ENCODE measurements at regions not wholly inside any gene's neighbourhood (a gene's known extent, or its start where the extent isn't known, plus 50 kb on each side); places are given as distances from the start of the nearest gene placed in this dataset.

DNA sequence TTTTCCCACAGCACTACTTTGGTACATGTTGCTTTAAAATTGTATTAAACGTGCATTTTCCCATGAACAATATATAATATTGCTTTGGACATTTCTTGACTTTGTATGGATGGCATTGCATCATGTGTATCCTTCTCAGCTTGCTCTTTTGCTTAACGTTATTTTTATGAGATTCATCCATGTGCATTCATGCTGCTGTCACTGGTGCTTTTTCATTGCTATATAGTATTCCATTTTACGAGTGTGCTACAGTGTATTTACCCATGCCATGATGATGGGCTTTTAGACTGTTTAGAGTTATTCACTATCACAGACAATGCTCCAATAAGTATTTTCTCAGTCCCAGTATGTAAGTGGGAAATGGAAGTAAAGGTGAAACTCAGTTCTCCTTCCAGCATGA, 195.2 kb upstream of the COX10 start:
- TF ChIP-seq MAX (IDR thresholded peaks at IDR 0.05) (no peak), EGR1 (IDR thresholded peaks at IDR 0.05) (no peak), EP300 (IDR thresholded peaks at IDR 0.05; ENCODE audit: borderline replicate concordance) (no peak), CREB1 (IDR thresholded peaks at IDR 0.05; ENCODE audit: low read depth) (no peak), RAD21 (IDR thresholded peaks at IDR 0.05; ENCODE audit: low read depth) (no peak), TEAD4 (IDR thresholded peaks at IDR 0.05) (no peak), ZBTB7A (IDR thresholded peaks at IDR 0.05; ENCODE audit: low read depth) (no peak), USF1 (IDR thresholded peaks at IDR 0.05) (no peak), TAF1 (IDR thresholded peaks at IDR 0.05; ENCODE audit: low read depth) (no peak), REST (IDR thresholded peaks at IDR 0.05; ENCODE audit: low read depth) (no peak)
